GM23248 (cell line): ENCODE measurements at regions not wholly inside any gene's neighbourhood (a gene's known extent, or its start where the extent isn't known, plus 50 kb on each side); places are given as distances from the start of the nearest gene placed in this dataset.

Experiments
- EZH2 ChIP-seq: fragments of 200-600 bp; sonication (generic); IDR thresholded peaks from 2 replicates; pipeline ENCODE4 v1.6.1; 2018; ENCODE audit warnings: antibody characterized with exemption, mild to moderate bottlenecking; ENCODE audit not compliant: insufficient read depth, poor library complexity, severe bottlenecking
- EZH2phosphoT487 ChIP-seq: fragments of 200-600 bp; sonication (generic); IDR thresholded peaks from 2 replicates; pipeline ENCODE4 v1.6.1; 2018; ENCODE audit warnings: antibody characterized with exemption, moderate library complexity, mild to moderate bottlenecking, low read depth; ENCODE audit not compliant: insufficient read depth

DNA sequence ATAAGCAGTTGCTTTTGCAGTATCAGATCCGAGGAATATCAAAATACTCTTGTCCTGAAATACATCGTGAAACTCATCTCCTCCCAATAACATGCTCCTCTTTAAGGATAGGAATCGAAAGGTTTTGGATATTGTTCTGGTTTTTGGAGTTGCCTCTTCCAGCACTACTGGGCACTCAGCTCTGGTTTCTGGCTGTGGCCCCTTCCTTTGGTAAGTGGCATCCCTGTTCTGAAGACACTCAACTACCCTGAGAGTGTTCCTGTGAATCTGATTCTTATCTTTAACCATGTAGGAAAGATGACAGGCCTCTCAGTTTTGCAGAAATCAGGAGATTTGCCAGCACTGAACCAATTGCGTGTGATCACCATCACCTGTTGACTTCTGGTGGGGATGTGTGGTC lies 327.5 kb upstream of the TBL1XR1 start:
- TF ChIP-seq EZH2phosphoT487 (no peak), EZH2 (no peak)
